CD14-positive monocyte (primary cell): ENCODE measurements at regions not wholly inside any gene's neighbourhood (a gene's known extent, or its start where the extent isn't known, plus 50 kb on each side); places are given as distances from the start of the nearest gene placed in this dataset.

Experiments
- DNase-seq, 3 donors: peaks; one replicate each; pipeline ENCODE4 v3.0.0-alpha.2; 2011 to 2022
- H2AFZ ChIP-seq: 2 replicates; pipeline ENCODE4 v1.6.0; 2012; ENCODE audit warnings: mild to moderate bottlenecking, low read depth, low read length, inconsistent platforms; ENCODE audit not compliant: insufficient read depth, poor library complexity, severe bottlenecking
- H3K27ac ChIP-seq, 2 donors: 1 replicate in 1 of 2; 2 replicates in 1 of 2; pipeline ENCODE4 v1.5.1; 2012 to 2013; ENCODE audit warnings: low read length in 2 of 2, control low read depth in 1 of 2, inconsistent platforms in 1 of 2, low read depth in 1 of 2, mild to moderate bottlenecking in 1 of 2
- H3K27me3 ChIP-seq, 2 donors: one replicate each; pipeline versions ENCODE4 v1.6.0 to v1.6.1; 2011 to 2013; ENCODE audit warnings: low read length in 2 of 2; ENCODE audit not compliant: control insufficient read depth in 2 of 2, insufficient read depth in 2 of 2
- H3K36me3 ChIP-seq, 2 donors: replicated peaks in 1 of 2; 1 replicate in 1 of 2; 2 replicates in 1 of 2; pipeline versions ENCODE4 v1.5.1 to v1.6.1; 2012 to 2013; ENCODE audit warnings: low read length in 2 of 2, control low read depth in 1 of 2, inconsistent platforms in 1 of 2, mild to moderate bottlenecking in 1 of 2; ENCODE audit not compliant: insufficient read depth in 2 of 2, control insufficient read depth in 1 of 2
- H3K4me1 ChIP-seq, 2 donors: 1 replicate in 1 of 2; 2 replicates in 1 of 2; pipeline versions ENCODE4 v1.5.1 to v1.6.1; 2012 to 2013; ENCODE audit warnings: low read length in 2 of 2, control low read depth in 1 of 2, inconsistent platforms in 1 of 2, mild to moderate bottlenecking in 1 of 2, moderate library complexity in 1 of 2; ENCODE audit not compliant: insufficient read depth in 2 of 2, control insufficient read depth in 1 of 2
- H3K4me2 ChIP-seq: replicated peaks from 2 replicates; pipeline ENCODE3; 2012; ENCODE audit warnings: low read length, moderate library complexity, mild to moderate bottlenecking; ENCODE audit not compliant: poor library complexity, severe bottlenecking; ENCODE audit errors: extremely low read depth
- H3K4me3 ChIP-seq, 3 experiments: fragments of 200-600 bp in 1 of 3; sonication (generic) in 1 of 3; replicated peaks in 1 of 3; 1 replicate in 2 of 3; 2 replicates in 1 of 3; pipeline ENCODE4 v1.5.1; 2011 to 2013; ENCODE audit warnings: low read length in 3 of 3, mild to moderate bottlenecking in 3 of 3, control low read depth in 2 of 3, low read depth in 2 of 3, inconsistent platforms in 1 of 3, moderate library complexity in 1 of 3
- H3K79me2 ChIP-seq: 2 replicates; pipeline ENCODE4 v1.6.0; 2012; ENCODE audit warnings: mild to moderate bottlenecking, control low read depth, inconsistent platforms, low read length, moderate library complexity; ENCODE audit not compliant: insufficient read depth
- H3K9ac ChIP-seq: 2 replicates; pipeline ENCODE4 v1.6.0; 2017; ENCODE audit warnings: low read length, mild to moderate bottlenecking; ENCODE audit not compliant: insufficient read depth, poor library complexity, severe bottlenecking
- H3K9me3 ChIP-seq, 2 donors: replicated peaks in 1 of 2; 1 replicate in 1 of 2; 2 replicates in 1 of 2; pipeline versions ENCODE4 v1.5.1 to v1.6.1; 2012 to 2013; ENCODE audit warnings: low read length in 2 of 2, control low read depth in 1 of 2; ENCODE audit not compliant: control insufficient read depth in 1 of 2, insufficient read depth in 1 of 2
- H4K20me1 ChIP-seq: 2 replicates; pipeline ENCODE4 v1.6.0; 2012; ENCODE audit warnings: mild to moderate bottlenecking, low read length, control low read depth, moderate library complexity; ENCODE audit not compliant: insufficient read depth
- H3K27ac Mint-ChIP-seq, 7 donors: one replicate each; pipeline ENCODE4 v1.8.0; 2020; ENCODE audit warnings: mild to moderate bottlenecking in 7 of 7, mixed read lengths in 7 of 7, moderate library complexity in 6 of 7, inconsistent platforms in 2 of 7
- H3K27me3 Mint-ChIP-seq, 3 donors: one replicate each; pipeline ENCODE4 v1.8.0; 2021 to 2022; ENCODE audit warnings: low read depth in 3 of 3, mild to moderate bottlenecking in 3 of 3, mixed read lengths in 3 of 3, moderate library complexity in 3 of 3, inconsistent platforms in 1 of 3
- H3K36me3 Mint-ChIP-seq, 2 donors: one replicate each; pipeline ENCODE4 v1.8.0; 2020; ENCODE audit warnings: mixed read lengths in 2 of 2, inconsistent platforms in 1 of 2, mild to moderate bottlenecking in 1 of 2
- H3K4me1 Mint-ChIP-seq: one replicate; pipeline ENCODE4 v1.8.0; 2020; ENCODE audit warnings: mild to moderate bottlenecking, mixed read lengths
- H3K4me3 Mint-ChIP-seq, 2 donors: one replicate each; pipeline ENCODE4 v1.8.0; 2020; ENCODE audit warnings: mild to moderate bottlenecking in 2 of 2, mixed read lengths in 2 of 2, moderate library complexity in 1 of 2
- H3K9me3 Mint-ChIP-seq, 7 donors: one replicate each; pipeline ENCODE4 v1.8.0; 2020 to 2022; ENCODE audit warnings: mixed read lengths in 7 of 7, mild to moderate bottlenecking in 6 of 7, moderate library complexity in 6 of 7, inconsistent platforms in 2 of 7
- WGBS: methylation state at CpG from one replicate; pipeline ENCODE4 v1.1.5; 2013; ENCODE audit warnings: missing lambda C conversion rate; ENCODE audit not compliant: insufficient coverage; 5-methylcytosine and 5-hydroxymethylcytosine counted together
- intact Hi-C, 2 donors: fragments of 100-400 bp; cut with micrococcal nuclease; formaldehyde crosslinking; loops; one replicate each; pipeline versions ENCODE4 v1.15.0 to v1.15.1; 2023
- TF ChIP-seq, protein P1 (sequence below): fragments of 200-600 bp; IDR thresholded peaks from one replicate; pipeline ENCODE4 v1.8.0; 2022; ENCODE audit warnings: antibody characterized with exemption, mild to moderate bottlenecking

DNA sequence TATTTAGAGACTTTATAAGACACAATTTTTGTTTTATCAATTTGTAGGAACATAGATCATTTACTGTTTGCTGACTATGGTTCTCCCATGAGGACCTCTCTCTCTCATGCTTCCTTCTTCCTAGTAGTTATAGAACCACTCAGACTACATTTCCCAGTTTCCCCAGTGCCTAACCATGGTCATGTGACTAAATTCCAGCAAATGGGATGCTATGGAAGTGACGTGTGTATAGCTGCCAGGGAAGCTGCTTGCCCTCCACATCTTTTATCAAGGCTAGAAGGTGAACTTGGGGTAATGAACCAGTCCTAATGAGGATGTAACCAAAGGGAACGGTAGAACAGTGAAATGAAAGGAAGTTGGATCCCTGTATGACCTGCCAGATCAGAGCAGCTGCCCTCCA lies 184.0 kb downstream of the MIS18A start:
- Histone ChIP-seq H3K4me3 (no peak overlapping the region), H2AFZ (no peak overlapping the region), H3K4me2 (no peak overlapping the region), H3K9ac (no peak overlapping the region), H3K4me1 (no peaks in the 10 kb centered on the region), H4K20me1 (no peaks in the 10 kb centered on the region), H3K79me2 (no peaks in the 10 kb centered on the region), H3K27me3 (no peaks in the 10 kb centered on the region), H3K36me3 (no peaks in the 10 kb centered on the region), H3K27ac (no peak overlapping the region), H3K9me3 (peaks cover 10 to 17% of the 10 kb centered on the region in 2 donors)
- H3K27me3 Mint-ChIP-seq, result peaks cover 2 to 7% (median 7%) of the 10 kb centered on the region in 3 donors
- TF ChIP-seq, protein P1, sequence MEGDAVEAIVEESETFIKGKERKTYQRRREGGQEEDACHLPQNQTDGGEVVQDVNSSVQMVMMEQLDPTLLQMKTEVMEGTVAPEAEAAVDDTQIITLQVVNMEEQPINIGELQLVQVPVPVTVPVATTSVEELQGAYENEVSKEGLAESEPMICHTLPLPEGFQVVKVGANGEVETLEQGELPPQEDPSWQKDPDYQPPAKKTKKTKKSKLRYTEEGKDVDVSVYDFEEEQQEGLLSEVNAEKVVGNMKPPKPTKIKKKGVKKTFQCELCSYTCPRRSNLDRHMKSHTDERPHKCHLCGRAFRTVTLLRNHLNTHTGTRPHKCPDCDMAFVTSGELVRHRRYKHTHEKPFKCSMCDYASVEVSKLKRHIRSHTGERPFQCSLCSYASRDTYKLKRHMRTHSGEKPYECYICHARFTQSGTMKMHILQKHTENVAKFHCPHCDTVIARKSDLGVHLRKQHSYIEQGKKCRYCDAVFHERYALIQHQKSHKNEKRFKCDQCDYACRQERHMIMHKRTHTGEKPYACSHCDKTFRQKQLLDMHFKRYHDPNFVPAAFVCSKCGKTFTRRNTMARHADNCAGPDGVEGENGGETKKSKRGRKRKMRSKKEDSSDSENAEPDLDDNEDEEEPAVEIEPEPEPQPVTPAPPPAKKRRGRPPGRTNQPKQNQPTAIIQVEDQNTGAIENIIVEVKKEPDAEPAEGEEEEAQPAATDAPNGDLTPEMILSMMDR, result no peak
- WGBS, result no CpG with 5 or more reads among the region's 2 CpGs
- no peaks in the 10 kb centered on the region for H3K4me1 Mint-ChIP-seq
- H3K9me3 Mint-ChIP-seq, result peaks cover 3 to 20% (median 7%) of the 10 kb centered on the region in 7 donors
- H3K36me3 Mint-ChIP-seq, result no peaks in the 10 kb centered on the region
- DNase-seq, result no peak
- intact Hi-C loops, result no loop called here
- H3K27ac Mint-ChIP-seq, result no peak overlapping the region
- H3K4me3 Mint-ChIP-seq, result no peak overlapping the region

DNA sequence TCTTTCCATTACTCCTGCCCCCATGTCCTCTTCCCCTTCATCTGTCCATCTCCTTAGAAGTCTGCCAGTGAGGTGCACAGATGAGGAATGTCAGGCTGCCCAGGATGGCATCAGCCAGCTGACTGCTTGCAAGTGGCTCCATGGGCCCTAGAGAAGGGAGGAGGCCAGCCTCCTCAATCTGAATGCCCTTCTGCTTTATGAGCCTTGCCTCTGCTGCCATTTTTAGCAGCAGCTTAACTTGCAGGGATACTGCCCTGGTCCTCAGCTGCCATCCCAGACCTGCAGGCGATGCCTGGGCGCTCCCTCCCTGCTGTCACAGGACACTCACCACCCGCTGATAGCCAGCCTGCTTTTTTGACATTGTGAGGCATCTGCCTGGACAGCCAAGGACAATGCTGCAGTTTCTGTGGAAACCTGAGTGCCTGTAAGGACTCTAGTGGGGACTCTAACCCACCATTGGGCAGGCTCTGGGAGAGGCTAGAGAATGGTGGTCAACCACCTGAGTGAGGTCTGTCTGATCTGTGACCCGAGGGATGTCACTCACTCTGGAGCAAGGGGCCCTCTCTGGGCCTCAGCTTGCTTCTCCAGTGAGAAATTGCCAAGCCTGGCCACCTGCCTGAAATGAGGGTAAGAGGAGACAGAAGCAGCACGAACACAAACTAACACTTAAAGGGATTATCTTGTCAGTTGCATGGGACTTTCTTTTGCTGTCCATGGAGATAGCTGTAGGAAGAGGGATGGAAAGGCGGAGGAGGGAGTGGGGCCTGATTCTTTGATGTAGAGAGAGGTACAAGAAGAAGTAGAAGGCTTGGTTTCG lies 185.0 kb downstream of the MIS18A start:
- H3K27ac ChIP-seq, result no peak overlapping the region
- TF ChIP-seq, protein P1, result no peak
- H3K27me3 Mint-ChIP-seq, result peaks cover 2 to 8% (median 7%) of the 10 kb centered on the region in 3 donors
- 89% methylated on average over 6 of the region's 7 CpGs for WGBS
- no peak overlapping the region for H3K4me3 Mint-ChIP-seq
- H3K79me2 ChIP-seq, result no peaks in the 10 kb centered on the region
- H3K4me2 ChIP-seq, result no peak overlapping the region
- no peak overlapping the region for H2AFZ ChIP-seq
- no peaks in the 10 kb centered on the region for H3K4me1 ChIP-seq
- no peaks in the 10 kb centered on the region for H3K36me3 ChIP-seq
- H3K4me3 ChIP-seq, result no peak overlapping the region
- intact Hi-C loops, result no loop called here
- no peaks in the 10 kb centered on the region for H3K4me1 Mint-ChIP-seq
- H3K9me3 ChIP-seq, result peaks cover 10 to 17% of the 10 kb centered on the region in 2 donors
- no peaks in the 10 kb centered on the region for H3K36me3 Mint-ChIP-seq
- H4K20me1 ChIP-seq, result no peaks in the 10 kb centered on the region
- no peak overlapping the region for H3K9ac ChIP-seq
- peaks cover 3 to 20% (median 7%) of the 10 kb centered on the region in 7 donors for H3K9me3 Mint-ChIP-seq
- H3K27me3 ChIP-seq, result no peaks in the 10 kb centered on the region
- DNase-seq, result no peak
- no peak overlapping the region for H3K27ac Mint-ChIP-seq
